UCSD-AML1 (cell line): ENCODE measurements at regions not wholly inside any gene's neighbourhood (a gene's known extent, or its start where the extent isn't known, plus 50 kb on each side); places are given as distances from the start of the nearest gene placed in this dataset.
A peak's percentile ranks its signal among the peaks of the same experiment; 100 is the strongest.
"Not testable (repeated sequence)": the region's sequence is repeated elsewhere in the genome, so short reads cannot be mapped to it uniquely, and the experiment has no call there.

Experiments
- DNase-seq: peaks from one replicate; lab custom pipeline; 2025; ENCODE audit not compliant: unreplicated experiment; lab: John Stamatoyannopoulos, UW

GRCh38 chr12:84075991-84076390 lies 836.6 kb downstream of the SLC6A15 start:
- DNase-seq = no peak

GRCh38 chr12:84073401-84073800 lies 839.2 kb downstream of the SLC6A15 start:
- DNase-seq = no peak

GRCh38 chr12:84072961-84073360 lies 839.6 kb downstream of the SLC6A15 start:
- DNase-seq = no peak

GRCh38 chr12:84070292-84070691 lies 842.3 kb downstream of the SLC6A15 start:
- DNase-seq = no peak

GRCh38 chr12:84069699-84070098 lies 842.9 kb downstream of the SLC6A15 start:
- no peak for DNase-seq

GRCh38 chr12:84069198-84069597 lies 843.4 kb downstream of the SLC6A15 start:
- no peak for DNase-seq

GRCh38 chr12:84058136-84058535 lies 854.5 kb downstream of the SLC6A15 start:
- DNase-seq = no peak

- DNase-seq = no peak
Observed at GRCh38 chr12:84054811-84055210, 857.8 kb downstream of the SLC6A15 start.

GRCh38 chr12:84047881-84048280 lies 864.7 kb downstream of the SLC6A15 start:
- no peak for DNase-seq

- no peak for DNase-seq
Observed at GRCh38 chr12:84046859-84047258, 865.7 kb downstream of the SLC6A15 start.

- no peak for DNase-seq
Observed at GRCh38 chr12:84043355-84043754, 869.2 kb downstream of the SLC6A15 start.

GRCh38 chr12:84038242-84038641 lies 874.4 kb downstream of the SLC6A15 start:
- peak; percentile 2 for DNase-seq

GRCh38 chr12:84036912-84037311 lies 875.7 kb downstream of the SLC6A15 start:
- DNase-seq = no peak

- DNase-seq = no peak
Observed at GRCh38 chr12:84035766-84036165, 876.8 kb downstream of the SLC6A15 start.

- DNase-seq = no peak
Observed at GRCh38 chr12:84034871-84035270, 877.7 kb downstream of the SLC6A15 start.

GRCh38 chr12:84033162-84033561 lies 879.4 kb downstream of the SLC6A15 start:
- DNase-seq = no peak

GRCh38 chr12:84018556-84019179 lies 893.9 kb downstream of the SLC6A15 start:
- DNase-seq = not testable (repeated sequence)

GRCh38 chr12:84016956-84017355 lies 895.6 kb downstream of the SLC6A15 start:
- DNase-seq = no peak

GRCh38 chr12:83997423-83997822 lies 915.2 kb downstream of the SLC6A15 start:
- DNase-seq = no peak

- DNase-seq = no peak
Observed at GRCh38 chr12:83996671-83997070, 915.9 kb downstream of the SLC6A15 start.

- DNase-seq = no peak
Observed at GRCh38 chr12:83985084-83985483, 927.5 kb downstream of the SLC6A15 start.

- DNase-seq = no peak
Observed at GRCh38 chr12:83980398-83980797, 932.2 kb downstream of the SLC6A15 start.

GRCh38 chr12:83979785-83980184 lies 932.8 kb downstream of the SLC6A15 start:
- no peak for DNase-seq
